Right lobe of liver (tissue), 6 donors: ENCODE measurements at regions not wholly inside any gene's neighbourhood (a gene's known extent, or its start where the extent isn't known, plus 50 kb on each side); places are given as distances from the start of the nearest gene placed in this dataset.

Source experiments
- ATAC-seq, 4 donors: fragments of 200-7000 bp; cut with Tn5 transposase; one replicate each; pipeline ENCODE4 v1.9.1; 2020; ENCODE audit warnings: mild to moderate bottlenecking in 4 of 4, moderate library complexity in 4 of 4
- DNase-seq, 3 donors: peaks; one replicate each; pipeline ENCODE4 v3.0.0-alpha.2; 2020
- H3K27ac ChIP-seq, 3 donors: fragments of 200-600 bp; one replicate each; pipeline ENCODE4 v1.8.0; 2022
- H3K27me3 ChIP-seq, 2 donors: fragments of 200-600 bp; one replicate each; pipeline ENCODE4 v1.8.0; 2022
- H3K36me3 ChIP-seq, 4 donors: fragments of 200-600 bp; sonication (generic) in 1 of 4; one replicate each; pipeline versions ENCODE4 v1.5.1 to v1.8.0; 2017 to 2022; ENCODE audit warnings: control low read depth in 1 of 4
- H3K4me1 ChIP-seq, 4 donors: fragments of 200-600 bp; sonication (generic) in 1 of 4; one replicate each; pipeline versions ENCODE4 v1.5.1 to v1.8.0; 2017 to 2022; ENCODE audit warnings: control low read depth in 1 of 4
- H3K4me3 ChIP-seq, 3 donors: fragments of 200-600 bp; one replicate each; pipeline ENCODE4 v1.8.0; 2022
- H3K9me3 ChIP-seq, 4 donors: fragments of 200-600 bp; sonication (generic) in 1 of 4; one replicate each; pipeline versions ENCODE4 v1.5.1 to v1.8.0; 2017 to 2022; ENCODE audit warnings: control low read depth in 1 of 4
- CTCF ChIP-seq, 4 donors: fragments of 200-600 bp in 3 of 4; fragments of 450-650 bp in 1 of 4; IDR thresholded peaks; one replicate each; pipeline versions ENCODE4 v1.5.1 to v1.8.0; 2016 to 2022; ENCODE audit warnings: antibody characterized with exemption in 4 of 4, mild to moderate bottlenecking in 2 of 4
- POLR2A ChIP-seq: fragments of 450-650 bp; IDR thresholded peaks from one replicate; pipeline ENCODE4 v1.6.1; 2017; ENCODE audit warnings: antibody characterized with exemption, mild to moderate bottlenecking
- WGBS: methylation state at CpG from one replicate; pipeline ENCODE4 v1.1.6; 2018; ENCODE audit warnings: low coverage, low lambda C conversion rate; ENCODE audit not compliant: insufficient coverage; ENCODE audit errors: missing lambda C conversion rate; 5-methylcytosine and 5-hydroxymethylcytosine counted together
- intact Hi-C, 2 donors: fragments of 100-400 bp; cut with DNase I; formaldehyde crosslinking; loops; one replicate each; pipeline versions ENCODE4 v1.11.2 to v1.14.1; 2022
- donor health status: DM: no; HTN: yes; CAD: no.
- donor health status: DM: no; HTN: no; CAD: no.
- donor health status: DM: no; HTN: no; CAD: no.
- donor health status: DM: no; HTN: yes; CAD: no.
- donor health status: DM: no; HTN: yes; CAD: no.

DNA sequence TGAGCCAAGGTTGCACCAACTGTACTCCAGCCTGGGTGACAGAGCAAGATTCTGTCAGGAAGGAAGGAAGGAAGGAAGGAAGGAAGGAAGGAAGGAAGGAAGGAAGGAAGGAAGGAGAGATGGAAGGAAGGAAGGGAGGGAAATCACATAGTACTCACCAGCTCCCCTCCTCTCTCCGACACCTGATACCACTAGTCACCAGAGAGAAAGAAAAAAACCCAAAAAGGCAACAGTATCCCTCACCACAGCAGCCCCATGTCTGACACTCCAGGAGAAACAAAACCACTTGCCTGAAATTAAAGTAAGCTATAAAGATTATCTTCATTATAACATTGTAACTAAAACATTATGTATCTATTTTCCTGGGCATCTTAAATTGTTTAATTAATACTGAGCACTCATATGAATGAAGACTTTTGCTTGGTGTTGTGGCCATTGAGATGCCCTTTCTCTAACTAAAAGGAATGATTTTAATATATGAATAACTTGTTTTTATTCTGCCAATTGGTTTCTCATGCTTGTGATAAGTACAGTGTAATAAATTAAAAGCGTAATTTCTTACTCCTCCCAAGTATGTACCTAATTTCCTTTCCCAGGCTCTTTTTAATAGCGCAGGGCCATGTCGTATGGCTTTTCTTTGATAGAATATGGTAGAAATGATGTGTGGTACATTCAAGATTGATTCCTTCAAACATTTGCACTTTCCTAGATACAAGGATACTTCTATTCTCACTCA lies 390.0 kb downstream of the MMUT start:
- WGBS, result 70% methylated on average over 3 of the region's 4 CpGs
- TF ChIP-seq POLR2A (no peak), CTCF (IDR thresholded peaks at IDR 0.05) (no peak)

DNA sequence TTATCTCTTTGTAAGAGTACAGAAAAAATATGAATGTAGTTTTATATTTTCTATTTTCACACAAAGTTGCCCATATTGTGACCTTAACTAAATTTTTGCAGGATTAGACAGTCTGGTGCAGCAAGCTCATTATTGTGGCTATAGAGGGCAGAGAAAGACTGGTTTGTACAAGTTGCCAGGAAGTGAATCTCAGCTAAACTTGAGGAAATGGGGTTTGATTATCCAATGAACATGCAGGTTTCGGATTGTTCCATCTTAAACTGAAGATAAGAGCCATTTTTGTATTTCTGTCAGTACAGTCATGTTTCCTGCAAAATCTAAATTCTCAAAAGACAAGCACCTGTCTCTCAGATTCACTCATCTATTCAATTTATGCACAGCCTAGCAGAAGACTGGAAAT lies 390.9 kb downstream of the MMUT start:
- no peak overlapping the region for H3K27ac ChIP-seq
- ATAC-seq (no peak), DNase-seq (no peak)
- H3K4me3 ChIP-seq, result no peak overlapping the region
- no peaks in the 10 kb centered on the region for H3K36me3 ChIP-seq
- TF ChIP-seq POLR2A, result no peak
- no peak for TF ChIP-seq CTCF (IDR thresholded peaks at IDR 0.05)
- no peaks in the 10 kb centered on the region for H3K27me3 ChIP-seq
- no peaks in the 10 kb centered on the region for H3K4me1 ChIP-seq
- H3K9me3 ChIP-seq, result no peaks in the 10 kb centered on the region
- intact Hi-C loops, result no loop called here
- WGBS, result 30% methylated on average over 1 of the region's 1 CpG

More for the DNA sequence above, 390.0 kb downstream of the MMUT start:
- intact Hi-C loops, result no loop called here
- Histone ChIP-seq H3K4me1 (no peaks in the 10 kb centered on the region), H3K4me3 (no peak overlapping the region), H3K9me3 (no peaks in the 10 kb centered on the region), H3K27me3 (no peaks in the 10 kb centered on the region), H3K27ac (no peak overlapping the region), H3K36me3 (no peaks in the 10 kb centered on the region)
- DNase-seq, result no peak
- no peak for ATAC-seq

- intact Hi-C loops, result no loop called here
- WGBS, result 61% methylated on average over 2 of the region's 2 CpGs
- TF ChIP-seq CTCF (IDR thresholded peaks at IDR 0.05) (no peak), POLR2A (no peak)
- ATAC-seq (no peak), DNase-seq (no peak)
- Histone ChIP-seq H3K27ac (no peak overlapping the region), H3K27me3 (no peaks in the 10 kb centered on the region), H3K4me3 (no peak overlapping the region), H3K4me1 (no peaks in the 10 kb centered on the region), H3K9me3 (no peaks in the 10 kb centered on the region), H3K36me3 (no peaks in the 10 kb centered on the region)
Observed at GRCh38 chr6:49070411-49070810, 392.6 kb downstream of the MMUT start.

- H3K27ac ChIP-seq, result no peak overlapping the region
- TF ChIP-seq POLR2A, result no peak
- TF ChIP-seq CTCF (IDR thresholded peaks at IDR 0.05), result no peak
- H3K4me1 ChIP-seq, result no peaks in the 10 kb centered on the region
- DNase-seq (no peak), ATAC-seq (no peak)
- H3K4me3 ChIP-seq, result no peak overlapping the region
- H3K36me3 ChIP-seq, result no peaks in the 10 kb centered on the region
- intact Hi-C loops, result no loop called here
- H3K9me3 ChIP-seq, result no peaks in the 10 kb centered on the region
- H3K27me3 ChIP-seq, result no peaks in the 10 kb centered on the region
- WGBS, result 53% methylated on average over 4 of the region's 4 CpGs
Observed at GRCh38 chr6:49054311-49054710, 408.7 kb downstream of the MMUT start.
